HG03025 (cell line): ENCODE measurements at regions not wholly inside any gene's neighbourhood (a gene's known extent, or its start where the extent isn't known, plus 50 kb on each side); places are given as distances from the start of the nearest gene placed in this dataset.
A peak's percentile ranks its signal among the peaks of the same experiment; 100 is the strongest.

ENCODE experiments used
- ATAC-seq: cut with Tn5 transposase; IDR thresholded peaks from one replicate; pipeline ENCODE4 v1.9.1; 2021; ENCODE audit warnings: mild to moderate bottlenecking, moderate library complexity; ENCODE audit not compliant: unreplicated experiment, low FRiP score

DNA sequence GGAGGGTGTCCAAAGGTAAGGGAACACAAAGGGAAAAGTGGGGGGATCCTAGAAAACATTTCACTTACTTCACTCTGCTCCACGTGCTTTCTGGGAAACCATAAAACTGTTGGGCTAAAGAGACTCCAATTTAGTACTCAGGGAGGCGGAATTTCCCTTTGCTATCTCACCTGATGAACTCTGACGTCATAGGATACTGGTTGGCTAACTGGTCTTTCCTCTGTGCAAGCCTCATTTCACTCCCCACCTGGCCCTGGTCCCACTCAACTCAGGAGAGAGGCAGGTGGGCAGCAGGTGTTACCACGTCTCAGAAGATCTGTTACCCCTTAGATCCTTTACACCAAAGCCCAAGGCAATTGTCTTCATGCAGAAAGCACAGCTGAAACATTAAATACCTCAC lies 51.8 kb upstream of the PMAIP1 start:
- no peak for ATAC-seq

DNA sequence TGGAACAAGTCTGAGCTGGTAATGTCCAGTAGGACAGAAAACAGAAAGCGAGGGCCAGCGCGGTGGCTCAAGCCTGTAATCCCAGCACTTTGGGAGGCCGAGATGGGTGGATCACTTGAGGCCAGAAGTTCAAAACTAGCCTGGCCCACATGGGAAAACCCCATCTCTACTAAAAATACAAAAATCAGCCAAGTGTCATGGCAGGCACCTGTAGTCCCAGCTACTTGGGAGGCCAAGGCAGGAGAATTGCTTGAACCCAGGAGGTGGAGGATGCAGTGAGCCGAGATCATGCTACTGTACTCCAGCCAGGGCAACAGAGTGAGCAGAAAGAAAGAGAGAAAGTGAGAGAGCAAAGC lies 52.3 kb upstream of the PMAIP1 start:
- peak; percentile 17 for ATAC-seq

DNA sequence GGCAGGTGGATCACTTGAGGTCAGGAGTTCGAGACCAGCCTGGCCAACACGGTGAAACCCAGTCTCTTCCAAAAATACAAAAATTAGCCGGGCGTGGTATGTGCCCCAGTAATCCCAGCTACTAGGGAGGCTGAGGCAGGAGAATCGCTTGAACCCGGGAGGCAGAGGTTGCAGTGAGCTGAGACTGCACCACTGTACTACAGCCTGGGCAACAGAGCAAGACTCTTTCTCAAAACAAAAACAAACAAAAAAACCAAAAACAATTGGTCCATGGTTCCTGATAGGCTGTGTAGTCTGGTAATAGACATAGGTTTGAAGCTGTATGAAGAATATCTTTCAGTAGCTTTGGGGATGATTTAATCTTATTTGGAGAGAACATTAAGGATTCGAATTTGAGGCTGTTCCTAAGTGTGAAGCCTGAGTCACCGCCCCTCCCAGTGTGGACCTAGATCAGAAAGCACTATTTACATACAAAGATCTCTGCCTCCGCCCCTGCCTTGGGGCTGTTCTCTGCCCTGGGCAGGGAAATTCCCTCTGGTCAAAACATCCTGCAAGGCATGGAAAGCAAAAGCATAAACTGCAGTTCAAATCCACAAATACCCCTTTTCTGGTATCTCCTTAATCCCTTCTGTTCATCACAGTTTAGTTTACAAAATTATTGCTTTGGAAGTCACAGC lies 52.8 kb upstream of the PMAIP1 start:
- peak; percentile 93 for ATAC-seq

DNA sequence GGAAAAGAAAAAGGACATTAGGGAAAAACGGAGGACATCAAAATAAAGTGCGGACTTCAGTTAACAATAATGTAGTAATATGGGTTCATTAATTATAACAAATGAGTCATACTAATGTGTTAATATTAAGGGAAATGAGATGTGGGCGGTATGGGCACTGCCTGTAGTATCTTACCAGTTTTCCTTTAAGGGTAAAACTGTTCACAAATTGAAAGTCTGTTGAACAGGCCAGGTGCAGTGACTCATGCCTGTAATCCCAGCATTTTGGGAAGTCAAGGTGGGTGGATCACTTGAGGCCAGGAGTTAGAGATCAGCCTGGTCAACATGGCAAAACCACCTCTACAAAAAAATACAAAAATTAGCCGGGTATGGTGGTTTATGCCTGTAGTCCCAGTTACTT lies 56.8 kb upstream of the PMAIP1 start:
- no peak for ATAC-seq

DNA sequence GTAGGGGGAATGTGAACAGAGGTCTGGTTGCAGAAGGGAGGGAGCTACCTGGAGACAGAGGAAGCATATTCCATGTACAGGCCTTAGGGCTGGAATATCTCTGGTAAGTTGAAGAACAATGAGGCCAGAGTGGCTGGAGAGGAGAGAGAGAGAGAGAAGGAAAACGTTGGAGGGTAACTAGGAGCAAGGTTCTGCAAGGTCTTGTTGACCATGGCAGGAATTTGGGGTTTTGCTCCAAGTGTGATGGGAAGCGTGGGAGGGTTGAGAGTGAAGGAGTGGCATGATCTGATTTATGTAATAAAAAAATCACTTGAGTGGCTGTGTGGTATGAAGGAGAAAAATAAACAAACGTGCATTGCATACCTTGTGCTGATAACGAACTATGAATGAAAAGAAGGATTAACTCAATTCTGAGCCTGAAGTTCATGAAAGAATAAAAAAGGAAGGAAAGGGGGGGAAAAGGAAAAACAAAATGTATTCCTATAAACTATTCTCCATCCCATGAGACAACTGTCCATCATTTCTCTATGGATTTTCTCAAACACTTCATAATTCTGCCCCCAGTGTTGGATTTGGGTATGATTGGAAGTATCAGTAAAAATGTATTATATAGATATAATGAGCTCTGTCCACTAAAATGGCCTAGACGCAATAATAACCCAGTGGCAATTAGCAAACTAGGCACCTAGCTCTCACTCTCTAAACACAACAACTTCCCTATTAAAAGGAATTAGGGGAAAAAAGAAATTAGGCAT lies 59.7 kb upstream of the PMAIP1 start:
- no peak for ATAC-seq

DNA sequence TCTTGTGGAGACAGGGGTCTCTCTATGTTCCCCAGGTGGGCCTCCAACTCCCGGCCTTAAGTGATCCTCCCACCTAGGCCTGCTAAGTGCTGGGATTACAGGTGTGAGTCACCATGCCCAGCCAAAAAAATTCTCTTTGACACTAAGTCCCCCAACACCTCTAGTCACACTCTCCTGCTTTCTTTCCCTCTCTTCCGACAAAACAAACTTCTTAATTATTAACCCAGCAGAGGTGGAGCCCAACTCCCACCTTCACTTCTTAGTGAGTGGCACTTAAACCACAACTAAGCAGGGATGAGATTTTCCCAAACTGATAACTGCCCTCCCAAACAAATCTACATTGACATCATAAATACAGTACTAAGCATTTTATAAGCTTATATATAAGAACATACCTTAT lies 60.5 kb upstream of the PMAIP1 start:
- no peak for ATAC-seq

DNA sequence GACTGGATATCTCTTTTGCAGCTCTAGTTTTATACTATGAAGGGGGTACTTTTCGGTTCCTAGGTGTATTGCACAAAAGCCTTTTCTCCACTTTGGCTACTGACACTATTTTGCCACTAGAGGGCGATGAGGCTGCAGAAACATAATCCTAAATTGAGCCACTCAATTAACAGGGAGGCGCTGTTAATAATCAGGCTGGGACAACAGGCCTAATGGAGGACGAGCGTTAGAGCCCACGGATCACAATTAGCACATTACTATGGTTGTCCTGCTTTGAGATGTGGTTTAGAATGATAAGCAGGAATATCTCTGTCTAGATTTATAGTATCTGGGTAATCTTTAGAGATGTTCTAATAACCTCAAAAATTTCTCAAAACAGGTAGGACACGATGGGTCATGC lies 62.2 kb upstream of the PMAIP1 start:
- peak; percentile 41 for ATAC-seq

DNA sequence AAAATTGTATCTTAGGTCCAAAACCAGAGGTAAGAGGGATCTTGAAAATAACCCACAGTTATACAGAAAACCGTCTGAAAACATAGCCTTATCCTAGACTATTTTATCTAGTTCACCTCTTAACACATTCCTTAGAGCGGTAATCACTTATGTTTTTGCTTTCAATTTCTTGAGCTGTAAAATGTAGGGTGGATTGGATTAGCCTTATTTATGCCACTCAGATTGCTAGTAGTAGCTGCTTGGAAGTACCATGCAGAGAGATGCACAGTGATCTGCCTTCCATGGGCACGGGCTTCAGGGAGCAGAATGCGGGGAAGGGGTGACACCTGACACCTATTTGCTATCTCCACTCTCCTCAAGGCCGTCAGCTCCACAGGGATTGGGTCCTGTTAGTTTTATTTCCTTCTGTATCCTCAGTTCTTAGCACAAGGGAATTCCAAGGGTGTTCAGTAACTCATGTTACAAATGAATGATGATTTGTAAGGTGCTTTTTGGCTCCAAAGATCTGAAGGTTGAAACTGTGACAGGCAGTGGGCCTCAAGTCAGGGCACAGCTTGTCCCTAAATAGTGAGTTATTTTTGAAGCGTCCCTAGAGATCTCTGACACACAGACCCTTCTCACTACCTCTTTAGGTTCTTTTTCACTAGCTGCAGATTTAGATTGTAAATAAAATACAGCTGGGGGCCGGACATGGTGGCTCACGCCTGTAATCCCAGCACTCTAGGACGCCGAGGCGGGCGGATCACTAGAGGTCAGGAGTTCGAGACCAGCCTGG lies 64.0 kb upstream of the PMAIP1 start:
- ATAC-seq: peak; percentile 38

DNA sequence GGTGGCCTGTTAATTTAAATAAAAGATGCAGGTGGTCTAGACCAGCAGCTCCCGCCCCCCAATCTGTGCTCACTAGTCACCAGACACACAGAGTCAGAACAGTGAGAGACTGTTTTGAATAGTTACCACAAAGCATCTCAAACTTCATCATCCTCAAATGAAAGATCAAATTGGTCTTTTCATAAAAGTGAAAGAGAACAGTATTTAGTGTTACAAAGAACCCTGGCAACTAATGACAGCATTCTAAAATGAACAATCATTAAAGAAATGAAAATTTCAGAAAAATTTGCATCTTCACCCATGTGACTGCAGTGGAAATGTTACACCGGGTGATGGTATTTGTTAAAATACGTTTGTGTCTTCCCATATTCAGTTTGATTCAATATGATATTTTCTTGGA lies 65.5 kb upstream of the PMAIP1 start:
- ATAC-seq: peak; percentile 38

DNA sequence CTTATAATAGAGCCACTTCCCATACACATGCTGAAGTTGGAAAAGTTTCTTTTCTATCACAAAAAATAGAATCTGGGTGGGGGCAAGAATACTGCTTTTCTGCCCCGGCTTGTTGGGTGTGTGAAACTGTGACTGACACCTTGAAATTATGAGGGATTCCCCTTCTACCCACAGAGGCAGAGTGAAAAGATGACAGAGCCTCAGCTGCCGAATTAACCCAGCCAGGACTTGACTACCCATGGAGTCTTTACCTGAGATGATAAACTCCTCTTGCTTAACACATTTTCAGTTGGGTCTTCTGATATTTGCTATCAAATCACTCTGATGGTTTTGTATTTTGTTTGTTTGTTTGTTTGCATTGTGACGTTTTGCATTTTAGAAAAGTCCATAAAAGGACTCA lies 66.0 kb upstream of the PMAIP1 start:
- peak; percentile 76 for ATAC-seq

DNA sequence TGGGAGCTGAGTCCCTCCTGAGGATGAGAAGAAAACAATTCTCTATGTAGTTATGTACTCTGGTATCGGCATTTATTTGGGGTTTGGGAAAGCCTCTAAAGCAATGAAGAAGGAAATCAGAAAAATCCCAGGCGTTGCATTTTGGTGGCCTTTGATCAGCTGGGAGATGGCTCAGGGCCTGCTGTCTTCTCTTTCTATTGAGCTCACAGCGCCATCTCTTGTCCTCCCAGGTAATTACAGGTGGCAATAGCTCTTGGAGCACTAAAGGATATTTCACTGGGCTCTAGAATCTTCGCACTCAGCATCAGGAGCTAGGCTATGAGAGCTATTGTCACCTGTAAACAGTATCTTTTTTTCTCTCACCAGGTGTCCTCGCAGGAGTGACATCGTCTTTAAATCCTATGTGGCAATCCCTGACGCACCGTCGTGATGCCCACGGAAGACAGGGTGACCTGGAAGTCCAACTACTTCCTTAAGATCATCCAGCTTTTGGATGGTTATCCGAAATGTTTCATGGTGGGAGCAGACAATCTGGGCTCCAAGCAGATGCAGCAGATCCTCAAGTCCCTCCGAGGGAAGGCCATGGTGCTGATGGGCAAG lies 76.1 kb upstream of the PMAIP1 start:
- peak; percentile 58 for ATAC-seq

DNA sequence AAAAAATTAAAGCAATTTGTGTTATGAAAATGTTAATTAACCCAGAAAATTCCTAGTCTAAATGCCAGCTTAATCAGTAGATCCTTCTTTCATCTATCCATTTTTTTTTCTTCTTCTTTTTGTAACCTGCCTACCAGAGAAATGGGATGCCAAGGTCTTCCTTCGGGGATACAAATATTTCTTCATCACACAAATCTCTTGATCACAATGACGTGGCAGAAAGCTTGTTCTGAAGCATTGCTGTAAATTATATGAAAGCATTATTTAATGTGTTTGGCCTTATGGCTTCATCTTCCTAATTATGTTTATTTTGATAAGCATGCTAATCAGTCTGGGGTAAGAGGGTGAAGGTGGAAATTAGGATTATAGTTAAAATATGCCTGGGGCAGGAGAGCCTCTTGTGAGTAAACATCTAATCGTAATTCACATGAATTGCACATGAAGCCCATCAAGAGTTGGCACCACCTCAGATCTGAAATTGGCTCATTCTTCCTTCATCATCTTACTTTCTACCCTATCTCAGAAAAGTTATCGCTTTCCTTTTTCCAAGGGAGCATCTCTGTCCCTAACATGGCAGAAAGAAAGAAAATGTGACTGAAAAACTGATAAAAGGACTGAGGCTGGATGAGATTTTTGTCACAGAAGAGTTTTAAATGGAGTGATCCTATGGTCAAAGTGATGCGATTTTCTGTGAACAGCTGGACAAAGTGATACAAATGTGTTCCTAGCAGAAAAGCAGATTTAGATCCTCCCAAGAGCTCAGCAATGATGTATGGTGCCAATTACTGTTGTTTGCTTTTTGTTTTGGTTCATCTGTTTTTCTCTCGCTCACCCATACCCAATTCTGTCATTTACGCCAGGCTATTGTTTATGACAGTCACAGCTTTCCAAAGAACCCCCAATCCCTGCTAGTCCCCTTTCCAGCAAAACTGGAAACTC lies 76.9 kb upstream of the PMAIP1 start:
- ATAC-seq: no peak

DNA sequence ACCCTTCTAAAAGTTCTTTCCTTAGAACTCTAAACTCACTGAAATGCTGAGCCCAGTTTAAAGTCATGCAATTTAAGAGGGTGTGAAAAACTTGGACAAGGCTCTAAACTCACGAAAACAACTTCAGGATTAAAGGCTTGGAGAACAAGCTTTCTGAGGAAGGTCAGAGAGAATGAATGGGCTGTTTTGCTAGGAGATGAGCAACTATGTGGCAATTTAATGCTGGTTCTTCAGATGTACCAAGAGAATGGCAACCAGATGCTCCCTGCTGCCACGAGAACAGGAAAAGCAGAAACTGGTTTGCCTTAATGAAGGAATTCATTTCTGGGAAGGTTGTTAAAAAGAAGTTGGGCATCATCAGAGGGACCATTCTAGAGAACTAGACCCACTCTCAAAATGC lies 77.8 kb upstream of the PMAIP1 start:
- ATAC-seq: no peak

DNA sequence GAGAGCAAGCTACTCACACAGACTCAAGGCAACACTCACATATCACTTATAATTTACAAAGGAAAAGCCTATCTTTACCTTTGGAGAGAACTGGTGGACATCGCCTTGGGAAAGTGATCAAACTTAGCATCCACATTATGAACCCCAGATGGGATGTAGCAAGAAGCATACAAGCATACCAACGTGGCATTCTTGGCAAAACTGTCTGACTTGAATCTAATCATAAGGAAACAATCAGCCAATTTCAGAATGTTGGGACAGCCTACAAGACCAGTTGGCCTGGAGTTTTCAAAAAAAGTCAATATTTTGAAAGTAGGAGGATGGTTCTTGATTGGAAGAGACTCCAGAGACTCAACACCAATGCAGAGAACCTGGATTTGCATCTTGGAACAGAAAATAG lies 79.1 kb upstream of the PMAIP1 start:
- no peak for ATAC-seq

DNA sequence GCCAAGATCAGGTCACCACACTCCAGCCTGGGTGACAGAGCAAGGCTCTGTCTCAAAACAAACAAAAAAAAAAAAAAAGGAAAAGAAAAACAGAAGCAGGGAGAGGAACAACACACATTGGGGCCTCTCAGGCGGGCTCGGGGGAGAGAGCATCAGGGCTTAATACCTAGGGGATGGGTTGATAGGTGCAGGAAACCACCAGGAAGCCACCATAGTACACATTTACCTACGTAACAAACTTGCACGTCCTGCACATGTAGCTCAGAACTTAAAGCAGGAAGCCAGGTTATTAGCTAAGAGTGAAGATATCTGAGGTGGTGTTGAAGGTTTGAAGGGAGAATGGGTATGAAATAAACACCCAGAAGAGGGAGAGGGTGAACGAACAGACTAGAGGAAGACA lies 81.0 kb upstream of the PMAIP1 start:
- ATAC-seq: no peak

DNA sequence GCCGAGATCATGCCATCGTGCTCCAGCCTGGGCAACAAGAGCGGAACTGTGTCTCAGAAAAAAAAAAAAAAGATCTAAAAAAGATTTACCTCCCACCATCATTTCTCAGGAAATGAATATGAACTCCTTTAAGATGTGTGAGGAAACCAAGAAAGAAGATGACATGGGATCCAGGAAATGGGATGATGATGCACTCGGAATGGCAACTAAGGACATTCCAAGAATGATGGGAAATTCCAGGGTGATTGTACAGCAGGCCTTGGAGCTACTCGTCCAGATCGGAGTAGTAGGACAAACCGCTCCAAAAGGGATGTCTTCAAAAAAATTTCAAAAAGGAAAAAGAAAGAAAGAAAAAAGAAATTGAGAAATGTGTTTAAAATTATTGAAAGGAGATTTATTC lies 84.9 kb upstream of the PMAIP1 start:
- ATAC-seq: no peak

DNA sequence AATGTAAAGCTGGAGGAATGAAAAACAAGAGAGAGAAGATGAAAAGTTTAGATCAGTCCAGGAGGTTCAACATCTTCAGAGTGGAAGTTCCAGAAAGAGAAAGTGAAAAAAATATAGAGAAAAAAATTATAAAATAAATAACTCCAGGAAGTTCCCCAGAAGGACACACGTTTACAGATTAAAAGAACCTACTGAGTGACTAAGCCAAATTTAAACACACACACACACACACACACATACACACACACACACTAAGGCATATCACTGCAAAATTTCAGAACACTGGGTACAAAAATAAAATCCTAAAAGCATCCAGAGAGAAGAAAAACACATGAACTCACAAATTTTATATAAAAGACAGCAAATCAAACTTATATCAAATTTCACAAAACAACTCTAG lies 85.9 kb upstream of the PMAIP1 start:
- ATAC-seq: no peak

DNA sequence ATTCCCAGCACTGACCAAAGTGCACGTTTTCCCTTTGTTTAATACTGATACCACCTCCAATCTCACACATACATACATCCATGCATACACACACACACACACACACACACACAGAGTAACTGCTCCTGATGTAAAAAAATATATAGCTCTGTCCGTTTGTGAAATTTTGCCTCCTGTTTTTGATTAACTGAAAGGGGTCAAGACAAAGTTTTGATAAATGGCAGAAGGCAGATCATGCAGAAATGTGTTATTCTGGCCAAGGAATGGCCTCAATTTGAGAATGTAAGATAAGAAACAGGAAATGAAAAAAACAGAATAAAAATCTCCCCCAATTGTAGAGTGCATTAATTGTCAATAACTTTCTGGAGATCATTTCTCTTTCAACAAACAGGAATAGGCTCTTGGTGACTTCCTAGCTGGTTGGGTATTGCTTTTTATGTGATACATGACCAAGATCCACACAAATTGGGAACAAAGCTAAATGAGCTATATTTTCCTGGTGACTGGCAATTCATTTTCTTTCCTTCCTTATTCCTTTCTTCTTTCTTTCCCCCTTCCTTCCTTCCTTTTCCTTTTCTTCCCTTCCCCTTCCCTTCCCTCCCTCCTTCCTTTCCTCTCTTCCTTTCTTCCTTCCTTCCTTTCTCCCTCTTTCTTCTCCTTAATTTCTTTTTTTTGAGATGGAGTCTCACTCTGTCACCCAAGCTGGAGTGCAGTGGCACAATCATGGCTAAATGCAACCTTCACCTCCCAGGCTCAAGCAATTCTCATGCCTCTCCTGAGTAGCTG lies 88.9 kb upstream of the PMAIP1 start:
- no peak for ATAC-seq

DNA sequence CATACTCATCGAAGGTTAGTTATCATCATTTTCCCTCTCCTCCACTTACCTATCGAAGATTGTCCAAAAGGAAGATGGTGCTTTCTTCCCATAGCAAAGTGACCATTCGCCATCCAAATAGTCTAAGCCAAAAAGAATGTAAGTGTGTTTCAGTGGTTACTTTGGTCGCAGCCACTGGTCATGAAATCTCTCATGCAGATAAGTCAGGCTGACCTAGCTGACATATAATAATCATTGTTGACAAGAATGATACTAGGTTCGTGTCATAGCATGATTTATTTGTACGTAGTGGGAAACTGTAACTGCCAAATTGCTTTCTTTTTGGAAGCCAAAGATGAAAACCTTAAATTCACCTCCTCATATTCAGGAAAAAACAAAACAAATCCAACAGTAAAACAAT lies 89.6 kb upstream of the PMAIP1 start:
- ATAC-seq: no peak
